ENCODE measurements at regions not wholly inside any gene's neighbourhood (a gene's known extent, or its start where the extent isn't known, plus 50 kb on each side); places are given as distances from the start of the nearest gene placed in this dataset.

- no peak for DNase-seq
- in situ Hi-C loops (cut with HindIII; ENCODE audit: low pct_ligation_motif_present, low sequenced_read_pairs): no loop called here
- Histone ChIP-seq H3K27ac (no peak overlapping the region), H3K36me3 (replicated peaks) (no peaks in the 10 kb centered on the region), H3K4me3 (ENCODE audit: low read depth, low read length) (no peak overlapping the region), H3K27me3 (replicated peaks) (no peaks in the 10 kb centered on the region)
- no peak for TF ChIP-seq CTCF (IDR thresholded peaks at IDR 0.05; ENCODE audit: low read depth, low read length, missing control alignments)
Measured at GRCh38 chr14:66133666-66134065, 352.5 kb upstream of the CCDC196 start.

- no peaks in the 10 kb centered on the region for H3K36me3 ChIP-seq (replicated peaks)
- no peak overlapping the region for H3K27ac ChIP-seq
- no peak overlapping the region for H3K4me3 ChIP-seq (ENCODE audit: low read depth, low read length)
- H3K27me3 ChIP-seq (replicated peaks): no peaks in the 10 kb centered on the region
- in situ Hi-C loops (cut with HindIII; ENCODE audit: low pct_ligation_motif_present, low sequenced_read_pairs): no loop called here
- no peak for DNase-seq
- no peak for TF ChIP-seq CTCF (IDR thresholded peaks at IDR 0.05; ENCODE audit: low read depth, low read length, missing control alignments)
Measured at GRCh38 chr14:66135831-66136230, 350.3 kb upstream of the CCDC196 start.

- Histone ChIP-seq H3K36me3 (replicated peaks) (no peaks in the 10 kb centered on the region), H3K27me3 (replicated peaks) (no peaks in the 10 kb centered on the region), H3K4me3 (ENCODE audit: low read depth, low read length) (no peak overlapping the region), H3K27ac (no peak overlapping the region)
- in situ Hi-C loops (cut with HindIII; ENCODE audit: low pct_ligation_motif_present, low sequenced_read_pairs): no loop called here
- no peak for DNase-seq
- TF ChIP-seq CTCF (IDR thresholded peaks at IDR 0.05; ENCODE audit: low read depth, low read length, missing control alignments): no peak
Measured at GRCh38 chr14:66137081-66137480, 349.1 kb upstream of the CCDC196 start.

GRCh38 chr14:66139432-66139831 is 346.7 kb upstream of the CCDC196 start:
- Histone ChIP-seq H3K27ac (no peak overlapping the region), H3K27me3 (replicated peaks) (no peaks in the 10 kb centered on the region), H3K36me3 (replicated peaks) (no peaks in the 10 kb centered on the region), H3K4me3 (ENCODE audit: low read depth, low read length) (no peak overlapping the region)
- no peak for TF ChIP-seq CTCF (IDR thresholded peaks at IDR 0.05; ENCODE audit: low read depth, low read length, missing control alignments)
- in situ Hi-C loops (cut with HindIII; ENCODE audit: low pct_ligation_motif_present, low sequenced_read_pairs): no loop called here
- no peak for DNase-seq

- Histone ChIP-seq H3K36me3 (replicated peaks) (no peaks in the 10 kb centered on the region), H3K27me3 (replicated peaks) (no peaks in the 10 kb centered on the region), H3K4me3 (ENCODE audit: low read depth, low read length) (no peak overlapping the region), H3K27ac (no peak overlapping the region)
- in situ Hi-C loops (cut with HindIII; ENCODE audit: low pct_ligation_motif_present, low sequenced_read_pairs): no loop called here
- TF ChIP-seq CTCF (IDR thresholded peaks at IDR 0.05; ENCODE audit: low read depth, low read length, missing control alignments): no peak
- DNase-seq: no peak
Measured at GRCh38 chr14:66140213-66140918, 345.8 kb upstream of the CCDC196 start.

GRCh38 chr14:66140963-66141362 is 345.2 kb upstream of the CCDC196 start:
- no peak for DNase-seq
- no peaks in the 10 kb centered on the region for H3K36me3 ChIP-seq (replicated peaks)
- H3K27ac ChIP-seq: no peak overlapping the region
- TF ChIP-seq CTCF (IDR thresholded peaks at IDR 0.05; ENCODE audit: low read depth, low read length, missing control alignments): no peak
- in situ Hi-C loops (cut with HindIII; ENCODE audit: low pct_ligation_motif_present, low sequenced_read_pairs): no loop called here
- no peak overlapping the region for H3K4me3 ChIP-seq (ENCODE audit: low read depth, low read length)
- no peaks in the 10 kb centered on the region for H3K27me3 ChIP-seq (replicated peaks)

Data from brain microvascular endothelial cell (primary cell).